Type B pancreatic cell (in vitro differentiated cells): ENCODE measurements at regions not wholly inside any gene's neighbourhood (a gene's known extent, or its start where the extent isn't known, plus 50 kb on each side); places are given as distances from the start of the nearest gene placed in this dataset.

Source experiments
- DNase-seq: peaks from one replicate; pipeline ENCODE4 v3.0.0; 2021; ENCODE audit warnings: mixed read lengths; ENCODE audit not compliant: unreplicated experiment; ENCODE audit errors: extremely low spot score
- H3K27ac Mint-ChIP-seq: 2 replicates; pipeline ENCODE4 v1.8.0; 2021; ENCODE audit warnings: mild to moderate bottlenecking, mixed read lengths
- H3K27me3 Mint-ChIP-seq: 2 replicates; pipeline ENCODE4 v1.8.0; 2021; ENCODE audit warnings: mixed read lengths
- H3K36me3 Mint-ChIP-seq: 2 replicates; pipeline ENCODE4 v1.8.0; 2021; ENCODE audit warnings: mixed read lengths
- H3K4me1 Mint-ChIP-seq: one replicate; pipeline ENCODE4 v1.8.0; 2021; ENCODE audit warnings: mixed read lengths; ENCODE audit not compliant: unreplicated experiment
- H3K4me3 Mint-ChIP-seq: 2 replicates; pipeline ENCODE4 v1.8.0; 2021; ENCODE audit warnings: mild to moderate bottlenecking, mixed read lengths
- H3K9me3 Mint-ChIP-seq: 2 replicates; pipeline ENCODE4 v1.8.0; 2021; ENCODE audit warnings: mixed read lengths
- CTCF ChIP-seq: fragments of 200-600 bp; sonication (generic); conservative IDR thresholded peaks from 2 replicates; pipeline ENCODE4 v1.5.0; 2021; ENCODE audit warnings: antibody characterized with exemption, mild to moderate bottlenecking

DNA sequence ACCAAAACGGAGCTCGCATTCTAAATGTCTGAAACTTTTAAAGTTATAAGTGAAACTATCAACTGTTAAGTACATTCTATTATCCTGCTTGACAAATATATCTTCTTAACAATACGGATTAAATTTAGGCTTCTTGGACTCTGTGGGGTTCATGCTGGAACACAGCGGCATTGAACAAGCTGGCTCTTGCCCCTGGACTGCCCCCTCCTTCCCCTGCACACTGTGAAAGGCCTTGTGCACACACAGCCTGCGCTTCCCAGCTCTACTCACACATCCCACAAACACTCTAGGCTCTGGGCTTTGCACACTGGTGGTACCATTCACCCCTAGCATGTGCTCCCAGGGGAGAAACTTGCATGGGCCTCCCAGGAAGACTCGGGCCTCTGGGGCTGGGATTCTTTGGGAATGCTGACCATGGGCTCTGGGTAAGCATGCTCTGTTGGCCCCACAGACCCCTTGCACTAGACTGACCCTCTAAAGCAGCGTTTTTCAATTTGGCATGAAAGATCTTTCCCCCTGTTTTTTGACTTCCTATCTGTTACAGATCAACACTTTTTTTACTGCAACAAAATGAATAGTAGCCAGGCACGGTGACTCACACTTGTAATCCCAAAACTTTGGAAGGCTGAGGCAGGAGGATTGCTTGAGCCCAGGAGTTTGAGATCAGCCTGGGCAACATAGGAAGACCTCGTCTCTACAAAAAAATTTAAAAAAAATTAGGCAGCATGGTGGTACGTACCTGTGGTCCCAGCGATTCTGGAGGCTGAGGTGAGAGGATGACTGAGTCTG, 96.2 kb upstream of the CPM start:
- Mint-ChIP-seq H3K4me1 (no peaks in the 10 kb centered on the region), H3K9me3 (no peaks in the 10 kb centered on the region), H3K4me3 (no peak overlapping the region), H3K27ac (no peak overlapping the region), H3K27me3 (no peaks in the 10 kb centered on the region), H3K36me3 (no peaks in the 10 kb centered on the region)
- DNase-seq: no peak
- no peak for TF ChIP-seq CTCF

- Mint-ChIP-seq H3K36me3 (no peaks in the 10 kb centered on the region), H3K27me3 (no peaks in the 10 kb centered on the region), H3K4me1 (no peaks in the 10 kb centered on the region), H3K9me3 (no peaks in the 10 kb centered on the region), H3K4me3 (no peak overlapping the region), H3K27ac (no peak overlapping the region)
- no peak for DNase-seq
- no peak for TF ChIP-seq CTCF
Measured at GRCh38 chr12:69030321-69030720, 97.3 kb upstream of the CPM start.

GRCh38 chr12:69036533-69036932, 103.6 kb upstream of the CPM start:
- H3K4me1 Mint-ChIP-seq: no peaks in the 10 kb centered on the region
- DNase-seq: no peak
- TF ChIP-seq CTCF: no peak
- no peak overlapping the region for H3K27ac Mint-ChIP-seq
- no peaks in the 10 kb centered on the region for H3K36me3 Mint-ChIP-seq
- H3K4me3 Mint-ChIP-seq: no peak overlapping the region
- H3K27me3 Mint-ChIP-seq: no peaks in the 10 kb centered on the region
- no peaks in the 10 kb centered on the region for H3K9me3 Mint-ChIP-seq

DNA sequence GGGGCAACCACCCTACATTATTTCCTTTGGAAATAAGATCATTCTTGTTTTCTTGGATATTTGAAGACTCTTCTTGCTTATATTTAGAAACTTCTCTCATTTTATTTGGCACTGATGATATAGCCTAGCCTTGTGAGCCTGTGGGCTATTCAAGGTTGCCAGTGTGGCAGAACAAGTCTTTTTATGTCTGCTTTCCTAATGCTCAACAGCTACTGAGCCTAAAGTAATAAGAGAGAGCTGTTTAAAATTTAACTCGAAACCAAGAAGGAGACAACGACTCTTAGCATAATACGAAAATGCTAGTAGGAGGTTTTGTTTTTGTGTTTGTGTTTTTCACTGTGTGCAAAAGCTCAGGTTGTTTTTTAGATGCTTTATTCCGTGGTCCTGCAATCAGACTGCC, 104.0 kb upstream of the CPM start:
- Mint-ChIP-seq H3K27me3 (no peaks in the 10 kb centered on the region), H3K27ac (no peak overlapping the region), H3K4me1 (no peaks in the 10 kb centered on the region), H3K36me3 (no peaks in the 10 kb centered on the region), H3K4me3 (no peak overlapping the region), H3K9me3 (no peaks in the 10 kb centered on the region)
- no peak for TF ChIP-seq CTCF
- no peak for DNase-seq

DNA sequence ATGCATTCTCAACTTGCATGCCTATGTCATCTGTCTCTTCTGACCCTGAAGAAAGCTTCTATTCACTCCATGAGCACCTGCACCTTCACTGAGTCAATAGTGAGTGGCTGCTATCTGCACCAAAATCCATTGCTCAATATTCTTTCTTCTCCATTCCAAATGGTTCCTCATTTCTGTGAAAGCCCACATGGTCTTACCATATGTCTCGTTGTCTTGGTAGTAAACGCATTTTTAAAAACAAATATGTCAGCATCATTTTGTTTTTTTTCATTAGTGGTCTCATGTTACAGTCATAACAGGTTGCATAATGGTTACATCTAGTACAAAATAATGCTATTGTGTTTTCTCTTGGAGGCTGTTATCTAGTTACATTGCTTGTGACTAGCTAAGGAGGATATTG, 106.9 kb upstream of the CPM start:
- H3K27ac Mint-ChIP-seq: no peak overlapping the region
- H3K4me3 Mint-ChIP-seq: no peak overlapping the region
- no peak for DNase-seq
- TF ChIP-seq CTCF: no peak
- H3K4me1 Mint-ChIP-seq: peaks cover 9% of the 10 kb centered on the region
- no peaks in the 10 kb centered on the region for H3K9me3 Mint-ChIP-seq
- peaks cover 2% of the 10 kb centered on the region for H3K27me3 Mint-ChIP-seq
- H3K36me3 Mint-ChIP-seq: no peaks in the 10 kb centered on the region
